IPS-18a (cell line): ENCODE measurements at regions not wholly inside any gene's neighbourhood (a gene's known extent, or its start where the extent isn't known, plus 50 kb on each side); places are given as distances from the start of the nearest gene placed in this dataset.

Source experiments
- H3K27ac ChIP-seq: one replicate; pipeline ENCODE4 v1.5.1; 2013; ENCODE audit warnings: low read length
- H3K27me3 ChIP-seq: one replicate; pipeline ENCODE4 v1.6.1; 2013; ENCODE audit warnings: mild to moderate bottlenecking, low read length; ENCODE audit not compliant: control insufficient read depth, insufficient read depth
- H3K36me3 ChIP-seq: one replicate; pipeline ENCODE4 v1.6.1; 2013; ENCODE audit warnings: low read depth, low read length; ENCODE audit not compliant: control insufficient read depth
- H3K4me1 ChIP-seq: one replicate; pipeline ENCODE4 v1.6.1; 2013; ENCODE audit warnings: low read depth, low read length; ENCODE audit not compliant: control insufficient read depth
- H3K4me3 ChIP-seq: one replicate; pipeline ENCODE4 v1.5.1; 2013; ENCODE audit warnings: low read length
- H3K9ac ChIP-seq: one replicate; pipeline ENCODE4 v1.6.1; 2013; ENCODE audit warnings: mild to moderate bottlenecking, low read length, moderate library complexity
- H3K9me3 ChIP-seq: one replicate; pipeline ENCODE4 v1.6.1; 2013; ENCODE audit warnings: low read depth, low read length; ENCODE audit not compliant: control insufficient read depth

DNA sequence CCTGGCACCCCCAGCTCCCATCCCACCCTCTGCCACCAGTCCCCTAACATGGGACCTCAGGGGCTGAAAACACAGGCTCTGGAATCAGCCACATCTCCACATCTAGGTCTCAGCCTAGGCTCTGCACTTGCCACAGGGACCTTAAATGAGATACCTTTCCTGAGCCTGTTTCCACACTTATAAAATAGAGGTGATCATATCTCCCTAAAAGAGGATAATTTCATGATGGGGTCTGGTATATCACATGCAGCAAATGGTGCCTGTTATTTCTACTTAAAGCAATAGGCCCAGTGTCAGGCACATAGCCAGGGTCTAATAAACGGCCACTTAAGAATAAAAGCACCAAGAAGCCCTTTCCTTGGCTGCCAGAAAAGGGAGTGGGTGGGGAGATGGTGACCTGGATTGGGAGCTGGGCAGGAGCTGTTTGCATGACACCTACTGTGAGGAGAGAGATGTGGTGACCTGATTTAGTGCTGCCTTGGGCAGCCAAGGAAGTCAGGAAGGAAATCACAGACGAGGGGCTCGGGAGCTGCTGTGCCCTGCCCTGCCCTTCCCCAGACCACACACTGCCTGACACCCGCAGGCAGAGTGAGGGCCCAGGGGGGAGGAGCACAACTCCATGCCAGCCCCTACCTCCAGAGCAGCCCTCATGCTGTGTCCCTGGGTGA lies 71.2 kb downstream of the IRF2BPL start:
- Histone ChIP-seq H3K9me3 (no peaks in the 10 kb centered on the region), H3K4me1 (peaks cover 47% of the 10 kb centered on the region), H3K4me3 (peak overlapping the region; percentile 48), H3K36me3 (no peaks in the 10 kb centered on the region), H3K27ac (peak overlapping the region; percentile 91), H3K27me3 (no peaks in the 10 kb centered on the region), H3K9ac (peak overlapping the region; percentile 81)

DNA sequence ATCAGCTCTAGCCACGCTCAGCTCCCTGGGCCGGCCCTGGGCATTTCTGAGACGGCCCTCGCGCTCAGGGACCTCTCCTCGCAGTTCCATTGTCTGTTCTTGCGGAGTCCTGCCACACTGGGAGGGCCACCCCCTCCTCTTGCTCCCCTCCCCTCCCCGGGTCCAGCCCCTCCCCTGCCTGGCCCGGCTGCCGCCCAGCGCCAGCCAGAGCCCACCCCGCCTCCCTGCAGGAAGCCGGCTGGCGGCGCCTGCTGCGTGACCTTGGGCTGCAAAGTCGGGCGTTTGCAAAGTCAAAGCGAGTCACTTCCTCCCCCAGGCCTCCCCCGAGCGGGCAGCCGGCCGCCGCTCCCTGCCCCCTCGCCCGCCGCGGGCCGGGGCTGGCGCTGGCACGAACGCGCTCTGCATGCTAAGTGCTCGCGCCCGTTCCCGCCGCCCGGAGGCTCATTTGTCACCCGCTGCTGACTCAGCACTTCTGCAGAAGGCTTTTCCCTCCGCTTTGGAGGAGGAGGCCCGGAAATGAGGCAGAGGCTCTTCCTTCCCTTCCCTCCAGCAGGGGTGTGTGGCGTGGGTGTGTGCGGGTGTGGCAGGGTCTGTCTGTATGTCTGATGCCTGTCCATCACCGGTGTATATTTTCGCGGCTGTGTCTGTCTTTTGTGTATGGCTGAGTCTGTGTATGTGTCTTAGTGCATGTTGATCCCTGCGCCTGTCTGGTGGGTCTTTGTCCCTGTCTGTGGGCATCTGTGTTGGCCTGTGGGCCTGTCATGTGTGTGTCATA lies 72.0 kb downstream of the IRF2BPL start:
- H3K27me3 ChIP-seq: no peaks in the 10 kb centered on the region
- H3K9ac ChIP-seq: peak overlapping the region; percentile 81
- no peaks in the 10 kb centered on the region for H3K9me3 ChIP-seq
- H3K4me3 ChIP-seq: peak overlapping the region; percentile 48
- peaks cover 43% of the 10 kb centered on the region for H3K4me1 ChIP-seq
- H3K27ac ChIP-seq: peak overlapping the region; percentile 91
- H3K36me3 ChIP-seq: no peaks in the 10 kb centered on the region

DNA sequence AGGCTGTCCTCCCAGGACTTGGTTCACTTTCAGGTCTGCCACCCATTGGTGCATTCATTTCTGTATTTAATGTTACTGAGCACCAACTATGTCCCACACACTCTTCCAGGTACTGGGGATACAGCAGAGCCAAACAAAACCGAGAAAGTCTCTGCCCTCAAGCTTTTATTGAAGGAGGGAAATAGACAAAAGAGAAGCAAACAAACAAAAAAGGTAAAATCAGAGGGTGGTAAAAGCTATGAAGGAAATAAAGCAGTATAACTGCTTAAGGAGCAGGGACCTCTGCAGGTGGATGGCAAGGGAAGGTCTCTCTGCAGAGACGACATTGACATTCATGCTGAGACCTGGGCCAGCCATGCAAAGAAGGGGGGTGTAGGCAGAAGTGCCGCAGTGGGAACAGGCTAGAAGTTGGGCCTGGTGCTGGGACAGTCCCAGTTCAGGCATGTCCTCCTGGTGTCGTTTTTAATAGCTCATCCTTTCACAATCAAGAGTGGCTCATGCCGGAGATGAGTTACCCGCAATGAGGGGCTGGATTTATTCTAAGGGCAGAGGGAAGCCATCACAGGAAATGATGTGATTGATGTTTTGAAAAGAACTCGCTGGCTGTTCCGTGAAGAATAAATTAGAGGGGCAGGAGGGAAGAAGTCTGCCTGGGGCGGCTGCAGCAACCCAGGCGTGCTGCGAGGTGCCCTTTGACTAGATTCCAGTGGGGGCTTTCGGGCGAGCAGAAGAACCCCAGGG lies 72.8 kb downstream of the IRF2BPL start:
- Histone ChIP-seq H3K27me3 (no peaks in the 10 kb centered on the region), H3K4me1 (peaks cover 35% of the 10 kb centered on the region), H3K27ac (peak overlapping the region; percentile 85), H3K4me3 (peak overlapping the region; percentile 31), H3K36me3 (no peaks in the 10 kb centered on the region), H3K9me3 (no peaks in the 10 kb centered on the region), H3K9ac (peak overlapping the region; percentile 81)

DNA sequence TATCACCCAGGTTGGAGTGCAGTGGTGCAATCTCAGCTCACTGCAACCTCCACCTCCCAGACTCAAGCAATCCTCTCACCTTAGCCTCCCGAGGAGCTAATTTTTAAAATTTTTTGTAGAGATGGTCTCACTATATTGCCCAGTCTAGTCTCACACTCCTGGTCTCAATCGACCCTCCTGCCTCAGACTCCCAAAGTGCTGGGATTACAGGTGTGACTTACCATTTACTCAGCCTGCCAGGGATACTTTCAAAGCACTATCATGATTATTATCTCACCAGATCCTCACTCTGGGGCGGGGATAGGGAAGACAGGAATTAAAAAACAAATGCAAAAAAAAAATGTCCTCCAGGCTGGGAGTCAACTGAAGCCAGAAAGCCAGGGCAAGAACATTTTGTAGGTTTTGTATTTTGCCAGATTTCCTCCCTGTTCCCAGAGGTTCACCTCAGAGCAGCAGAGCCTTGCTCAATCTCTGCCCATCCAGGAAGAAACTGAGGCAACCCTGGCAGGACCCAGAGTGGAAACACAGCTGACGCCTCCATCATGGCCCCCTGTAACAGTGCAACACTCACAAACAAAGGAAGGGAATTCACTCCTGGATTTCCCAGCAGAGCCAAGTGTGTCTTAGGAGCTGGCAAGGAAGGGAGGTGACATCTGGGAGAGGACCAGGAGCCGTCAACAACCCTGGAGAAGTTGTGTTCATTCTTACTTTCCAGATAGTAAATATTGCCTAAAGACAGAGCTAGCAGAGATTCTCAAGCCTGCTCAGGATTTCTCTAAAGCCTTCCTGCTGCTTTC lies 73.9 kb downstream of the IRF2BPL start:
- Histone ChIP-seq H3K4me1 (peaks cover 28% of the 10 kb centered on the region), H3K36me3 (no peaks in the 10 kb centered on the region), H3K27ac (peak overlapping the region; percentile 48), H3K4me3 (no peak overlapping the region), H3K9me3 (no peaks in the 10 kb centered on the region), H3K27me3 (no peaks in the 10 kb centered on the region), H3K9ac (no peak overlapping the region)

DNA sequence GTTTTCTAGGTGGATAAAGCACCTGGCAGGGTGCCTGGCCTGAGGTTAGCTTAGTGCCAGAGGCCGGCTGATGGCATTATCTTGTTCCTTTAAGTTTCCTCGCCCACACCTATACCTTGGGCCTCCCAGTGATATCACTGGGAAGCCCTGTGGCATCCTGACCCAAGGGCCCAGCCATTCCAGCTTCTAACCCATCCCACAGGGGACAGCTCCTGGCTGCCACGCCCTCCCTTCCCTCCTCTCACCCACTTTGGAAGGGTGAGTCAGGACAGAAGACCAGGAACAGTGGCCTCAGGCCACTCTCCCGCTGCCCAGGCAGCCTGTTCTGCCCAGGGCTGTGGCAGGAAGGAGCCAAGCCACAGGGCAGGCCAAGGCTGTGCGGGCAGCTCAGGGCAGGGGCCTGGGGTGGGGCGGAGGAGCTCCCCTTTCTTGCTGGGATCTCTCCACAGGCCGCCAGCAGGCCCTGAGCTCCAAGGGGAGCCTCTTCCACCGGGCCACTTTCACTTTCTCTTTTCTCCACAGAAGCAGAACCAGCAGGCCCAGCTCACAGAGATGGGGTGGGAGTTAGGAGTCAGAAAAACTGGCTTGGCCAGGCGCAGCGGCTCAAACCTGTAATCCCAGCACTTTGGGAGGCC lies 75.1 kb downstream of the IRF2BPL start:
- H3K9ac ChIP-seq: no peak overlapping the region
- H3K27me3 ChIP-seq: no peaks in the 10 kb centered on the region
- peaks cover 30% of the 10 kb centered on the region for H3K4me1 ChIP-seq
- no peak overlapping the region for H3K4me3 ChIP-seq
- H3K36me3 ChIP-seq: no peaks in the 10 kb centered on the region
- H3K27ac ChIP-seq: no peak overlapping the region
- no peaks in the 10 kb centered on the region for H3K9me3 ChIP-seq

DNA sequence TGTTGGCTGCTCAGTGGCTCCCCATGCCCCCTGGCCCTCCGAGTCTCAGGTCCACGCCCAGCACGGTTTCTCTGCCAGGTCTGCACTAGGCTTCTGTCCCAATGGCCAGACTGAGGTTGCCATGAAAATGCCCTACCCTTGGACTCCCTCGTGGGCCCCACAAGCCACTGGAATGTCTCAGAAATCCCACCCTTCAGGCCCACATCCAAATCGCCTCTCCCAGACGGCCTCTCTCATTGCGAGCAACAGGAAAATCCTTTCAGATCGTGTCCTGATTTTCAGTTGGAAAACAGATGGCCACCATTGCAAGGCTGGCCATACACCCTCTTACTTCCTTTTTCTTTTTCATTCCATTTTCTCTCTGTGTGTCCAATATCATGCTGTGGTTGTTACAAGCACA lies 77.3 kb downstream of the IRF2BPL start:
- Histone ChIP-seq H3K4me3 (no peak overlapping the region), H3K4me1 (peaks cover 34% of the 10 kb centered on the region), H3K9ac (no peak overlapping the region), H3K36me3 (no peaks in the 10 kb centered on the region), H3K27ac (no peak overlapping the region), H3K9me3 (no peaks in the 10 kb centered on the region), H3K27me3 (no peaks in the 10 kb centered on the region)

DNA sequence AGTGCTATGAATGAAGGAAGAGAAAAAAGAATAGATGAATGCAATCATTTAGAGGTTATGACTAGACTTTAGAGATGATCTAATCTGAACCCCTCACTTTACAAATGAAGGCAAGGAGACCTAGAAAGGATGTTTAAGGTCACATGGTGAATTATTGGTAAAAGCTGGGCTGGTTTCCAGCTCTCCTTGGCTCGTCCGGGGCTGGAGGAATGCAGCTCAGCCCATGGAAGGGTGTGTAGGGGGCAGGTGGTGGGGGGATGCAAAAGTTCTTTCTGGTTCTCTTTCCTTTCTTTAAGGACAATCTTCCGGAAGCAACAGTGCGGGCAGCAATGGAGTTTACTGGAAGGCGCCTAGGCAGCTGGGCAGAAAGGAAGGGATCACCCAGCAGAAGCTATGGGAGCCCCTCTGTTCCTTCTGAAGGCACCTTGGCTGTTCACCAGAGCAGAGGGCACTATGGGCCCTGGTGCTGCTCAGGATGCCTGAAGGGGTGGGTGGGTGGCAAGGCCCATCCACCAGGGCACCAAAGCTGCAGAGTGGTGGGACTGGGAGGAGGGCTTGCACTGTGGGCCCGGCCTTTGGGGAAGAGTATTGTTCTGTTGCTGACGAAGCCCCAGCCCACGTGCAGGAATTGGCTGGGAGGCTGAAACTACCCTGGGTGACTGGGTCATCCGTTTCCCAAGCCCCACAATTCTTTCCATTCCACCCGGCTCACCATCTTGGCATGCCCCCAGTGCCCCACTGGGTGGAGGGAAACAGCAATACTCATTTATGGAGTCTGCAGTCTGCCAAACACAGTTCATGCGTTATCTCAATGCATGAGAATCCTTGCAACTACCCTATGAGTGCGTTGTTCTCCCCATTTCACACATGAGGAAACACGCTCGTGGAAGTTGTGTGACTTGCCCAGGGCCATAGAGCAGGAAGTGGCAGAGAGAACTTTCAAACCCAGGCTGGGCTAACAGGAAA lies 78.2 kb downstream of the IRF2BPL start:
- no peak overlapping the region for H3K9ac ChIP-seq
- no peaks in the 10 kb centered on the region for H3K36me3 ChIP-seq
- H3K9me3 ChIP-seq: no peaks in the 10 kb centered on the region
- no peaks in the 10 kb centered on the region for H3K27me3 ChIP-seq
- H3K27ac ChIP-seq: no peak overlapping the region
- no peak overlapping the region for H3K4me3 ChIP-seq
- H3K4me1 ChIP-seq: peaks cover 27% of the 10 kb centered on the region

DNA sequence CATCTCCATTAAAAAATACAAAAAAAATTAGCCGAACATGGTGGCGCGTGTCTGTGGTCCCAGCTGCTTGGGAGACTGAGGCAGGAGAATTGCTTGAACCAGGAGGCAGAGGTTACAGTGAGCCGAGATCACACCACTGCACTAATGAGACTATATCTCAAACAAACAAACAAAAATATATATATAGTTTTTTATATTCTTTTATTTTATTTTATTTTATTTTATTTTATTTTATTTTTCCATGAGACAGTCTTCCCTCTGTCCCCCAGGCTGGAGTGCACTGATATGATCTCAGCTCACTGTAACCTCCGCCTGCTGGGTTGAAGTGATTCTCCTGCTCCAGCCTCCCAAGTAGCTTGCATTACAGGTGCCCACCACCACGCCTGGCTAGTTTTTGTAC lies 79.5 kb downstream of the IRF2BPL start:
- Histone ChIP-seq H3K4me3 (no peak overlapping the region), H3K36me3 (no peaks in the 10 kb centered on the region), H3K9ac (no peak overlapping the region), H3K9me3 (no peaks in the 10 kb centered on the region), H3K27ac (no peak overlapping the region), H3K27me3 (no peaks in the 10 kb centered on the region), H3K4me1 (peaks cover 19% of the 10 kb centered on the region)

DNA sequence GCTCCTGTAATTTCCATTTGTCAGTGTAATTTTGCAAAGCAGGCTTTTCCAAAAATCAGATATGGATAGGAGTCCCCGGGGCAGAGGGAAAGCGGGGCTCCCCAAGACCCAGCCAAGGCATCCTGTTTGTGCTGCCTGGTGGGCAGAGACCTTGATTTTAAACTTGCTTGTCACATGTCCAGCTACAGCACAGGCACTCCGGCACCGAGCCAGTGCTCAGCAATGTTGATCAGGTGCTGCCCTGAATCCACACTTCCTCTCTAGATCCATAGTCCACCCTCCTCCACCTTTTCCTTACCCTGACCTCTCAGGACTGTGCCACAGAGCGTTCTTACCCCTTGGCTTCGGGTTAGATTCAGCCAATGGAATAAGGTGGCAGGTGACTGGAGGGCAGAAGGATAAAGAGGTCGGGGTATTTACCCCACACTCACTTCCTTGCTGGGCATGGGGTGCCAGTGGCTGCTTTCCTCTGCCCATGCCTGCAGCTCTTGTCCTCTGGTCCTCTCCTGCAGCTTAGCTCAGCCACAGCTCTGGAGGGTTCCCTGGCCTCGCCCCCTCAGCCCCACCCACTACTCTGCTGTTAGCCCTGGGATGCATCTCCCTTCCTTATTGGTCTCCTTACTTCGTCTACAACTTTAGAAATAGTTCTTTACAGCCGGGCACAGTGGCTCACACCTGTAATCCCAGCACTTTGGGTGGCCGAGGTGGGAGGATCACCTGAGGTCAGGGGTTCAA lies 80.1 kb downstream of the IRF2BPL start:
- peaks cover 19% of the 10 kb centered on the region for H3K4me1 ChIP-seq
- no peak overlapping the region for H3K9ac ChIP-seq
- peak overlapping the region; percentile 79 for H3K27ac ChIP-seq
- no peaks in the 10 kb centered on the region for H3K36me3 ChIP-seq
- H3K27me3 ChIP-seq: no peaks in the 10 kb centered on the region
- H3K9me3 ChIP-seq: no peaks in the 10 kb centered on the region
- H3K4me3 ChIP-seq: peak overlapping the region; percentile 44

DNA sequence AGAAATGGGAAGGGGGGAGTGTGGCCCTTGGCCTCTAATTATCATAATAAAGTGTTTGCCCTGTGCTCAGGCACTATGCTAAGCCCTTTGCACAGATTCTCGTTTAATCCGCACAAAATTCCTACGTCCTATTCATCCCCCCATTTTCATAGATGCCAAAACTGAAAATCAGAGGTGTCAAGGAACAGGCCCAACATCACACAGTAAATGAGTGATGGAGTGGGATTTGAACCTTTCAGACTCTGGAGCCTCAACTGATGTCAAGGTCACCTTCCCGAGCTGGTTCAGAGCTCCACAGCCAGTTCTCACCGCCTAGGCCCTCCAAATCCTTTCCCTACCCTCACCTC lies 80.7 kb downstream of the IRF2BPL start:
- Histone ChIP-seq H3K9me3 (no peaks in the 10 kb centered on the region), H3K4me3 (peak overlapping the region; percentile 44), H3K36me3 (no peaks in the 10 kb centered on the region), H3K9ac (peak overlapping the region; percentile 29), H3K27ac (peak overlapping the region; percentile 79), H3K27me3 (no peaks in the 10 kb centered on the region), H3K4me1 (peaks cover 19% of the 10 kb centered on the region)
